H1 (cell line): ENCODE measurements at regions not wholly inside any gene's neighbourhood (a gene's known extent, or its start where the extent isn't known, plus 50 kb on each side); places are given as distances from the start of the nearest gene placed in this dataset.

Experiments used
- CTCF ChIA-PET: fragments of 300-600 bp; sonication (Branson Sonifier 250); formaldehyde crosslinking; loops from one replicate; lab custom pipeline; 2021; ENCODE audit not compliant: partially characterized antibody; lab: Charles Lee
- POLR2A ChIA-PET: fragments of 300-600 bp; sonication (Branson Sonifier 250); formaldehyde crosslinking; loops from one replicate; lab custom pipeline; 2021; ENCODE audit warnings: inconsistent platforms; ENCODE audit not compliant: partially characterized antibody; lab: Charles Lee
- DNase-seq, 2 experiments: peaks; one replicate each; pipeline versions ENCODE4 v3.0.0 to v3.0.0-alpha.2; 2010 to 2022; ENCODE audit warnings: low spot score in 2 of 2, low read depth in 1 of 2, mixed read lengths in 1 of 2
- FAIRE-seq: peaks from 2 replicates; lab custom pipeline; 2011; peaks lifted over from hg19 to GRCh38; lab: Jason Lieb, UNC
- H2AFZ ChIP-seq: 2 replicates; pipeline ENCODE4 v1.8.1; 2012; ENCODE audit warnings: low read length, inconsistent platforms
- H2AK5ac ChIP-seq: 2 replicates; pipeline ENCODE4 v1.6.1; 2013; ENCODE audit warnings: low read depth, low read length
- H2BK120ac ChIP-seq: replicated peaks from 2 replicates; pipeline ENCODE3; 2013; ENCODE audit warnings: low read depth, low read length, inconsistent platforms
- H2BK12ac ChIP-seq: 2 replicates; pipeline ENCODE4 v1.6.1; 2013; ENCODE audit warnings: low read depth, low read length
- H2BK15ac ChIP-seq: 2 replicates; pipeline ENCODE4 v1.6.1; 2013; ENCODE audit warnings: low read length
- H2BK20ac ChIP-seq: 2 replicates; pipeline ENCODE4 v1.6.1; 2013; ENCODE audit warnings: low read length
- H2BK5ac ChIP-seq: 2 replicates; pipeline ENCODE4 v1.6.1; 2013; ENCODE audit warnings: low read depth, low read length
- H3K14ac ChIP-seq: 2 replicates; pipeline ENCODE4 v1.6.1; 2013; ENCODE audit warnings: inconsistent platforms; ENCODE audit not compliant: insufficient read length
- H3K18ac ChIP-seq: 2 replicates; pipeline ENCODE4 v1.6.1; 2013; ENCODE audit warnings: low read length; ENCODE audit errors: extremely low read depth
- H3K23ac ChIP-seq: 2 replicates; pipeline ENCODE4 v1.6.1; 2013; ENCODE audit warnings: inconsistent platforms; ENCODE audit not compliant: insufficient read length
- H3K23me2 ChIP-seq: 2 replicates; pipeline ENCODE4 v1.6.1; 2013; ENCODE audit warnings: low read depth, low read length
- H3K27ac ChIP-seq: 2 replicates; pipeline ENCODE4 v1.6.1; 2011; ENCODE audit warnings: low read depth, low read length, inconsistent platforms
- H3K27me3 ChIP-seq, 4 experiments: replicated peaks in 1 of 4; 1 replicate in 1 of 4; 2 replicates in 3 of 4; pipeline versions ENCODE4 v1.6.1 to v1.8.1; 2011 to 2013; ENCODE audit warnings: low read length in 3 of 4, mild to moderate bottlenecking in 3 of 4, inconsistent platforms in 2 of 4, mixed read lengths in 2 of 4, moderate library complexity in 1 of 4; ENCODE audit not compliant: control insufficient read depth in 3 of 4, insufficient read depth in 3 of 4; ENCODE audit errors: extremely low read depth in 1 of 4
- H3K36me3 ChIP-seq, 4 experiments: 2 replicates each; pipeline versions ENCODE4 v1.6.1 to v1.8.1; 2011 to 2013; ENCODE audit warnings: mild to moderate bottlenecking in 4 of 4, low read length in 3 of 4, moderate library complexity in 2 of 4, control low read depth in 1 of 4, inconsistent platforms in 1 of 4; ENCODE audit not compliant: insufficient read depth in 4 of 4, control insufficient read depth in 2 of 4
- H3K4ac ChIP-seq: replicated peaks from 2 replicates; pipeline ENCODE3; 2013; ENCODE audit warnings: low read length, low read depth, mixed read lengths, inconsistent platforms; ENCODE audit not compliant: insufficient read length
- H3K4me1 ChIP-seq, 4 experiments: replicated peaks in 1 of 4; 1 replicate in 1 of 4; 2 replicates in 3 of 4; pipeline versions ENCODE4 v1.6.1 to v1.8.1; 2011 to 2013; ENCODE audit warnings: low read length in 3 of 4, inconsistent platforms in 2 of 4, mixed read lengths in 1 of 4; ENCODE audit not compliant: insufficient read depth in 4 of 4, control insufficient read depth in 3 of 4
- H3K4me2 ChIP-seq, 2 experiments: 2 replicates each; pipeline versions ENCODE4 v1.6.1 to v1.8.1; 2011 to 2013; ENCODE audit warnings: low read depth in 2 of 2, low read length in 2 of 2, control low read depth in 1 of 2, inconsistent platforms in 1 of 2, mild to moderate bottlenecking in 1 of 2; ENCODE audit not compliant: insufficient read depth in 1 of 2
- H3K4me3 ChIP-seq, 4 experiments: fragments of 200-600, 300-600 bp in 1 of 4; sonication (generic), shearing (Covaris generic), sonication (Bioruptor Twin) in 1 of 4; 2 replicates each; pipeline versions ENCODE4 v1.5.1 to v1.8.1; 2011 to 2016; ENCODE audit warnings: low read length in 4 of 4, low read depth in 3 of 4, control low read depth in 2 of 4, inconsistent platforms in 2 of 4, mild to moderate bottlenecking in 2 of 4, mixed read lengths in 1 of 4, moderate library complexity in 1 of 4; ENCODE audit not compliant: insufficient read depth in 2 of 4; ENCODE audit errors: extremely low read depth in 1 of 4
- H3K56ac ChIP-seq: replicated peaks from 2 replicates; pipeline ENCODE3; 2013; ENCODE audit warnings: low read depth, mild to moderate bottlenecking, mixed read lengths, low read length, inconsistent platforms; ENCODE audit not compliant: insufficient read length
- H3K79me1 ChIP-seq: 2 replicates; pipeline ENCODE4 v1.6.1; 2013; ENCODE audit warnings: low read depth, low read length, control low read depth
- H3K79me2 ChIP-seq, 2 experiments: 2 replicates each; pipeline versions ENCODE4 v1.6.1 to v1.8.1; 2012 to 2013; ENCODE audit warnings: low read length in 2 of 2, mild to moderate bottlenecking in 2 of 2, inconsistent platforms in 1 of 2; ENCODE audit not compliant: insufficient read depth in 2 of 2, control insufficient read depth in 1 of 2
- H3K9ac ChIP-seq, 4 experiments: replicated peaks in 1 of 4; 1 replicate in 1 of 4; 2 replicates in 3 of 4; pipeline versions ENCODE4 v1.6.1 to v1.8.1; 2011 to 2013; ENCODE audit warnings: low read depth in 3 of 4, low read length in 3 of 4, control low read depth in 2 of 4, mild to moderate bottlenecking in 2 of 4, moderate library complexity in 2 of 4, inconsistent platforms in 1 of 4; ENCODE audit errors: extremely low read depth in 1 of 4
- H3K9me3 ChIP-seq, 2 experiments: 2 replicates each; pipeline versions ENCODE4 v1.6.1 to v1.8.1; 2012 to 2013; ENCODE audit warnings: mild to moderate bottlenecking in 2 of 2, moderate library complexity in 2 of 2, control low read depth in 1 of 2, inconsistent platforms in 1 of 2, low read depth in 1 of 2, low read length in 1 of 2, mixed read lengths in 1 of 2; ENCODE audit not compliant: insufficient read depth in 2 of 2
- H4K20me1 ChIP-seq, 2 experiments: replicated peaks in 1 of 2; 2 replicates each; pipeline versions ENCODE3 to v1.8.1; 2011 to 2013; ENCODE audit warnings: inconsistent platforms in 2 of 2, low read length in 2 of 2, mild to moderate bottlenecking in 1 of 2; ENCODE audit not compliant: insufficient read depth in 2 of 2, control insufficient read depth in 1 of 2
- H4K5ac ChIP-seq: 2 replicates; pipeline ENCODE4 v1.6.1; 2013; ENCODE audit warnings: low read length, low read depth, mixed read lengths, inconsistent platforms; ENCODE audit not compliant: insufficient read length
- H4K8ac ChIP-seq: 2 replicates; pipeline ENCODE4 v1.8.0; 2013; ENCODE audit warnings: mild to moderate bottlenecking, moderate library complexity, low read length, inconsistent platforms; ENCODE audit not compliant: insufficient read depth; ENCODE audit errors: extremely low read depth
- H4K91ac ChIP-seq: replicated peaks from 2 replicates; pipeline ENCODE3; 2013; ENCODE audit warnings: low read length, mixed read lengths, inconsistent platforms; ENCODE audit not compliant: insufficient read length
- GABPA ChIP-seq: IDR thresholded peaks from 2 replicates; pipeline ENCODE4 v1.6.1; 2011; ENCODE audit warnings: mild to moderate bottlenecking, low read length, moderate library complexity, borderline replicate concordance; ENCODE audit not compliant: insufficient read depth
- GTF2F1 ChIP-seq: IDR thresholded peaks from 2 replicates; pipeline ENCODE4 v1.6.1; 2012; ENCODE audit warnings: low read depth, low read length, improper control_type of control experiment, borderline replicate concordance
- KDM4A ChIP-seq: IDR thresholded peaks from one replicate; pipeline ENCODE4 v1.7.1; 2012; ENCODE audit warnings: low read depth, mild to moderate bottlenecking, moderate library complexity, low read length, inconsistent platforms; ENCODE audit not compliant: severe bottlenecking
- MAX ChIP-seq: IDR thresholded peaks from 2 replicates; pipeline ENCODE4 v1.6.1; 2012; ENCODE audit warnings: inconsistent platforms
- PHF8 ChIP-seq: fragments of 200-600 bp; sonication (generic); conservative IDR thresholded peaks from 2 replicates; pipeline ENCODE4 v1.7.1; 2012; ENCODE audit warnings: low read depth, mild to moderate bottlenecking, inconsistent platforms, low read length, moderate library complexity
- POLR2A ChIP-seq, 2 experiments: IDR thresholded peaks; 1 replicate in 1 of 2; 2 replicates in 1 of 2; pipeline ENCODE4 v1.6.1; 2011; ENCODE audit warnings: low read depth in 2 of 2, low read length in 2 of 2, mild to moderate bottlenecking in 2 of 2; ENCODE audit errors: control extremely low read depth in 1 of 2
- SAP30 ChIP-seq: fragments of 300-600 bp; sonication (generic); IDR thresholded peaks from 2 replicates; pipeline ENCODE4 v1.7.1; 2012; ENCODE audit warnings: low read length, moderate library complexity, mild to moderate bottlenecking, inconsistent platforms; ENCODE audit not compliant: insufficient read depth, insufficient replicate concordance
- SP4 ChIP-seq: IDR thresholded peaks from 2 replicates; pipeline ENCODE4 v1.6.1; 2012; ENCODE audit warnings: low read length, inconsistent platforms
- TAF1 ChIP-seq: IDR thresholded peaks from 2 replicates; pipeline ENCODE4 v1.6.1; 2011; ENCODE audit warnings: mild to moderate bottlenecking, low read depth, low read length
- TAF7 ChIP-seq: optimal IDR thresholded peaks from 2 replicates; pipeline ENCODE3; 2011; ENCODE audit warnings: low read depth, mild to moderate bottlenecking, inconsistent platforms, low read length, moderate library complexity, borderline replicate concordance
- TEAD4 ChIP-seq: IDR thresholded peaks from 2 replicates; pipeline ENCODE4 v1.6.1; 2012; ENCODE audit warnings: low read depth, low read length, inconsistent platforms, mixed read lengths
- YY1 ChIP-seq: IDR thresholded peaks from 2 replicates; pipeline ENCODE4 v1.6.1; 2011; ENCODE audit warnings: low read depth, mild to moderate bottlenecking, low read length
- ZNF274 ChIP-seq: IDR thresholded peaks from 2 replicates; pipeline ENCODE4 v1.7.0; 2012; ENCODE audit warnings: low read length, borderline replicate concordance; ENCODE audit errors: extremely low read depth
- WGBS, 2 experiments: shearing (Covaris generic) in 1 of 2; methylation state at CpG; one replicate each; pipeline versions ENCODE4 v1.1.6 to v1.1.7; 2013 to 2015; ENCODE audit warnings: low lambda C conversion rate in 2 of 2, mixed read lengths in 2 of 2, inconsistent platforms in 1 of 2, low coverage in 1 of 2, missing lambda C conversion rate in 1 of 2; ENCODE audit not compliant: insufficient replicate concordance in 2 of 2, insufficient coverage in 1 of 2, insufficient read length in 1 of 2; ENCODE audit errors: extremely low coverage in 1 of 2, missing lambda C conversion rate in 1 of 2; 5-methylcytosine and 5-hydroxymethylcytosine counted together
- TF ChIP-seq, protein P1 (sequence below): IDR thresholded peaks from 2 replicates; pipeline ENCODE4 v1.6.1; 2011; ENCODE audit warnings: low read length, improper control_type of control experiment

GRCh38 chr3:8451696-8452095 is 49.9 kb upstream of the LMCD1 start:
- ChIA-PET CTCF (interaction anchor here (0.9 to 3.1 kb wide), 8 partner anchors 18 to 173 kb away, joined by 3 to 12 read pairs (median 4); no protein-coding TSS in a partner anchor), POLR2A (interaction anchor here (1.4 kb wide), 1 partner anchor 84 kb away, joined by 3 read pairs; no protein-coding TSS in a partner anchor)
- Histone ChIP-seq H3K4me2 (no peak overlapping the region), H2BK120ac (no peak overlapping the region), H4K8ac (no peak overlapping the region), H2BK20ac (no peak overlapping the region), H3K79me2 (no peaks in the 10 kb centered on the region), H2BK12ac (no peak overlapping the region), H3K9ac (no peak overlapping the region), H3K18ac (no peak overlapping the region), H3K27ac (no peak overlapping the region), H3K23me2 (no peaks in the 10 kb centered on the region), H4K5ac (no peak overlapping the region), H3K9me3 (no peaks in the 10 kb centered on the region), H3K4ac (no peak overlapping the region), H4K91ac (no peak overlapping the region), H4K20me1 (no peaks in the 10 kb centered on the region), H3K79me1 (no peaks in the 10 kb centered on the region), H3K27me3 (no peaks in the 10 kb centered on the region), H2AK5ac (no peak overlapping the region), H2AFZ (no peak overlapping the region), H2BK15ac (no peak overlapping the region), H3K56ac (no peak overlapping the region), H3K23ac (no peak overlapping the region), H3K4me3 (no peak overlapping the region), H2BK5ac (no peak overlapping the region), H3K36me3 (no peaks in the 10 kb centered on the region), H3K14ac (no peak overlapping the region), H3K4me1 (peaks cover 0 to 5% (median 0%) of the 10 kb centered on the region in 4 experiments; a peak in 1 of 7 replicates)
- FAIRE-seq (no peak), DNase-seq (no peak)
- 88% methylated on average over 4 of the region's 4 CpGs; no CpG with 5 or more reads in 1 of the 2 experiments for WGBS, 2 experiments
- no peak for TF ChIP-seq KDM4A
- no peak for TF ChIP-seq MAX
- TF ChIP-seq, protein P1, sequence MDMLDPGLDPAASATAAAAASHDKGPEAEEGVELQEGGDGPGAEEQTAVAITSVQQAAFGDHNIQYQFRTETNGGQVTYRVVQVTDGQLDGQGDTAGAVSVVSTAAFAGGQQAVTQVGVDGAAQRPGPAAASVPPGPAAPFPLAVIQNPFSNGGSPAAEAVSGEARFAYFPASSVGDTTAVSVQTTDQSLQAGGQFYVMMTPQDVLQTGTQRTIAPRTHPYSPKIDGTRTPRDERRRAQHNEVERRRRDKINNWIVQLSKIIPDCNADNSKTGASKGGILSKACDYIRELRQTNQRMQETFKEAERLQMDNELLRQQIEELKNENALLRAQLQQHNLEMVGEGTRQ, result no peak
- TF ChIP-seq TAF1, result no peak
- TF ChIP-seq PHF8, result no peak
- TF ChIP-seq ZNF274, result no peak
- no peak for TF ChIP-seq GABPA
- no peak for TF ChIP-seq TAF7
- no peak for TF ChIP-seq TEAD4
- no peak for TF ChIP-seq SP4
- TF ChIP-seq SAP30, result no peak
- no peak for TF ChIP-seq GTF2F1
- no peak for TF ChIP-seq POLR2A (IDR thresholded peaks at IDR 0.05; ENCODE audit: control extremely low read depth in 1 of 2, low read depth in 2 of 2, low read length in 2 of 2)
- no peak for TF ChIP-seq YY1
